ENCODE measurements at regions not wholly inside any gene's neighbourhood (a gene's known extent, or its start where the extent isn't known, plus 50 kb on each side); places are given as distances from the start of the nearest gene placed in this dataset.

DNA sequence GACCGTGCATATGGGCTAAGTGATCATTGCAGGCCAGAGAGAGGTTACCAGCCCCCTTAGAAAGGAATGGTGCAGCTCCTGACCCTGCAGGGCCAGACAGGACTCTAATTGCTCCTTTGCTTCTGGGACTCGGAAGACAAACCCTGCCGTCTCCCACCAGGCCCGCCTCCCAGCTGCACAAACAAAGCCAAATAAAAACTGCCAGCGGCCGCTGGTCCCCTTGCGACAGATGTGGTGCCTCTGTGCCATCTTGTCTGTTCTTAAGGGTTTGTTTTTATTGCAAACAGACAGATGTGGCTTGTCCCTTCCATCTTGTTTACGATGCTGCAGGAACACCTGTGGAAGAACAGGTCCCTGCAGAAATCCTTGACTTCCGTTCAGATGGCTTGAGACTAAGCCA, 434.4 kb upstream of the TSHZ3 start:
- no peaks in the 10 kb centered on the region for H3K36me3 ChIP-seq
- H3K27me3 ChIP-seq = no peaks in the 10 kb centered on the region
- TF ChIP-seq EP300 (IDR thresholded peaks at IDR 0.05) = no peak
- no peak for TF ChIP-seq POLR2A (IDR thresholded peaks at IDR 0.05; ENCODE audit: low read depth)
- TF ChIP-seq, protein P1, sequence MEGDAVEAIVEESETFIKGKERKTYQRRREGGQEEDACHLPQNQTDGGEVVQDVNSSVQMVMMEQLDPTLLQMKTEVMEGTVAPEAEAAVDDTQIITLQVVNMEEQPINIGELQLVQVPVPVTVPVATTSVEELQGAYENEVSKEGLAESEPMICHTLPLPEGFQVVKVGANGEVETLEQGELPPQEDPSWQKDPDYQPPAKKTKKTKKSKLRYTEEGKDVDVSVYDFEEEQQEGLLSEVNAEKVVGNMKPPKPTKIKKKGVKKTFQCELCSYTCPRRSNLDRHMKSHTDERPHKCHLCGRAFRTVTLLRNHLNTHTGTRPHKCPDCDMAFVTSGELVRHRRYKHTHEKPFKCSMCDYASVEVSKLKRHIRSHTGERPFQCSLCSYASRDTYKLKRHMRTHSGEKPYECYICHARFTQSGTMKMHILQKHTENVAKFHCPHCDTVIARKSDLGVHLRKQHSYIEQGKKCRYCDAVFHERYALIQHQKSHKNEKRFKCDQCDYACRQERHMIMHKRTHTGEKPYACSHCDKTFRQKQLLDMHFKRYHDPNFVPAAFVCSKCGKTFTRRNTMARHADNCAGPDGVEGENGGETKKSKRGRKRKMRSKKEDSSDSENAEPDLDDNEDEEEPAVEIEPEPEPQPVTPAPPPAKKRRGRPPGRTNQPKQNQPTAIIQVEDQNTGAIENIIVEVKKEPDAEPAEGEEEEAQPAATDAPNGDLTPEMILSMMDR (IDR thresholded peaks at IDR 0.05) = no peak
- no peak for TF ChIP-seq POLR2AphosphoS5 (IDR thresholded peaks at IDR 0.05)
- intact Hi-C loops (cut with DNase I) = no loop called here
- 82% methylated on average over 9 of the region's 9 CpGs for WGBS
- no peak for DNase-seq (ENCODE audit: extremely low spot score)
- no peaks in the 10 kb centered on the region for H3K4me1 ChIP-seq
- H3K9me3 ChIP-seq = no peaks in the 10 kb centered on the region
- H3K27ac ChIP-seq (replicated peaks in 1 of 4) = no peak overlapping the region
- no peak overlapping the region for H3K4me3 ChIP-seq

DNA sequence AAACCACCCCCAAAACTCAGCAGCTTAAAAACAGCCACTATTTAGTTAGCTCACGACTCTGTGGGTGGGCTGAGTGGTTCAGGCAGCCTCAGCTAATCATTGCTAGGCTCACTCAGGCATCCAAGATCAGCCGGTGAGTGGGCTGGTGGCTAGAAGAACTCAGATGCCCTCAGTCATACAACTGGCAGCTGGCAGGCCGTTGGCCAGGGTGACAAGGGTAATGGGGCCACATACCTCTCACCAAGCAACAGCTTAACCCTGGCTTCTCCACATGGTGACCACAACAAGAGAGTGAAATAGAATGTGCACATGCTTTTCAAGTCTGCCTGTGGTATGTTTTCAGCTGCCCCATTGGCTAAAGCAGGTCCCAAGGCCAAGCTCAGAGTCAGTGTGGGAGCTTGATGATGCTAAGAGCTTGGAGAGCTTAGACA, 435.4 kb upstream of the TSHZ3 start:
- peak; percentile 81 for DNase-seq (ENCODE audit: extremely low spot score)
- WGBS = 75% methylated on average over 3 of the region's 3 CpGs
- H3K4me1 ChIP-seq = no peaks in the 10 kb centered on the region
- no peak overlapping the region for H3K27ac ChIP-seq (replicated peaks in 1 of 4)
- intact Hi-C loops (cut with DNase I) = no loop called here
- H3K36me3 ChIP-seq = no peaks in the 10 kb centered on the region
- no peaks in the 10 kb centered on the region for H3K9me3 ChIP-seq
- no peak overlapping the region for H3K4me3 ChIP-seq
- no peaks in the 10 kb centered on the region for H3K27me3 ChIP-seq
- TF ChIP-seq, protein P1 (IDR thresholded peaks at IDR 0.05) = no peak
- no peak for TF ChIP-seq POLR2A (IDR thresholded peaks at IDR 0.05; ENCODE audit: low read depth)
- no peak for TF ChIP-seq POLR2AphosphoS5 (IDR thresholded peaks at IDR 0.05)

GRCh38 chr19:31801611-31802010, 452.4 kb upstream of the TSHZ3 start:
- no peaks in the 10 kb centered on the region for H3K27me3 ChIP-seq
- H3K4me1 ChIP-seq = no peaks in the 10 kb centered on the region
- WGBS = 83% methylated on average over 4 of the region's 4 CpGs
- H3K36me3 ChIP-seq = no peaks in the 10 kb centered on the region
- H3K27ac ChIP-seq (replicated peaks in 1 of 4) = no peak overlapping the region
- intact Hi-C loops (cut with DNase I) = no loop called here
- no peak for DNase-seq (ENCODE audit: extremely low spot score)
- TF ChIP-seq POLR2AphosphoS5 (IDR thresholded peaks at IDR 0.05) (no peak), EP300 (IDR thresholded peaks at IDR 0.05) (no peak), POLR2A (IDR thresholded peaks at IDR 0.05; ENCODE audit: low read depth) (no peak)
- TF ChIP-seq, protein P1 (IDR thresholded peaks at IDR 0.05) = no peak
- H3K4me3 ChIP-seq = no peak overlapping the region
- H3K9me3 ChIP-seq = no peaks in the 10 kb centered on the region

GRCh38 chr19:31803835-31804446, 454.7 kb upstream of the TSHZ3 start:
- peak; percentile 26 for DNase-seq (ENCODE audit: extremely low spot score)
- 92% methylated on average over 6 of the region's 6 CpGs for WGBS
- H3K9me3 ChIP-seq = no peaks in the 10 kb centered on the region
- TF ChIP-seq POLR2AphosphoS5 (IDR thresholded peaks at IDR 0.05) (no peak), EP300 (IDR thresholded peaks at IDR 0.05) (no peak), POLR2A (IDR thresholded peaks at IDR 0.05; ENCODE audit: low read depth) (no peak)
- TF ChIP-seq, protein P1 (IDR thresholded peaks at IDR 0.05) = no peak
- intact Hi-C loops (cut with DNase I) = no loop called here
- H3K4me1 ChIP-seq = no peaks in the 10 kb centered on the region
- no peaks in the 10 kb centered on the region for H3K36me3 ChIP-seq
- H3K27ac ChIP-seq (replicated peaks in 1 of 4) = no peak overlapping the region
- no peak overlapping the region for H3K4me3 ChIP-seq
- no peaks in the 10 kb centered on the region for H3K27me3 ChIP-seq

- DNase-seq (ENCODE audit: extremely low spot score) = peak; percentile 45
- 64% methylated on average over 2 of the region's 2 CpGs for WGBS
- no peaks in the 10 kb centered on the region for H3K4me1 ChIP-seq
- intact Hi-C loops (cut with DNase I) = no loop called here
- TF ChIP-seq EP300 (IDR thresholded peaks at IDR 0.05) (no peak), POLR2AphosphoS5 (IDR thresholded peaks at IDR 0.05) (no peak), POLR2A (IDR thresholded peaks at IDR 0.05; ENCODE audit: low read depth) (no peak)
- TF ChIP-seq, protein P1 (IDR thresholded peaks at IDR 0.05) = no peak
- H3K27ac ChIP-seq (replicated peaks in 1 of 4) = no peak overlapping the region
- no peak overlapping the region for H3K4me3 ChIP-seq
- H3K9me3 ChIP-seq = no peaks in the 10 kb centered on the region
- H3K36me3 ChIP-seq = no peaks in the 10 kb centered on the region
- H3K27me3 ChIP-seq = no peaks in the 10 kb centered on the region
Observed at GRCh38 chr19:31804668-31805067, 455.4 kb upstream of the TSHZ3 start.

All from esophagus muscularis mucosa (tissue), 4 donors.